ENCODE measurements at regions not wholly inside any gene's neighbourhood (a gene's known extent, or its start where the extent isn't known, plus 50 kb on each side); places are given as distances from the start of the nearest gene placed in this dataset.

DNA sequence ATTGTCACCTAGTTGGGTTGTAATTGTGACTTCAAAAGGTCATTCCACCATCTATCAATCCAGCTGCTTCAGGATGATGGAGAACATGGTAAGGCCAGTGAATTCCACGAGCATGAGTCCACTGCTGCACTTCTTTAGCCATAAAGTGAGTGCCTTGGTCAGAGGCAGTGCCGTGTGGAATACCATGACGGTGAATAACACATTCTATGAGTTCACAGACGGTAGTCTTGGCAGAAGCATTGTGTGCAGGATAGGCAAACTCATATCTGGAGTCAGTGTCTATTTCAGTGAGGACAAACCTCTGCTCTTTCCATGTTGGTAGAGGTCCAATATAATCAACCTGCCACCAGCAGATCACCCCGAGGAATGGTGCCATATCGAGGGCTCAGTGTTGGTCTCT, 650.9 kb downstream of the KCNJ2 start:
- intact Hi-C loops (cut with DNase I): no loop called here
- no peaks in the 10 kb centered on the region for H3K36me3 ChIP-seq

DNA sequence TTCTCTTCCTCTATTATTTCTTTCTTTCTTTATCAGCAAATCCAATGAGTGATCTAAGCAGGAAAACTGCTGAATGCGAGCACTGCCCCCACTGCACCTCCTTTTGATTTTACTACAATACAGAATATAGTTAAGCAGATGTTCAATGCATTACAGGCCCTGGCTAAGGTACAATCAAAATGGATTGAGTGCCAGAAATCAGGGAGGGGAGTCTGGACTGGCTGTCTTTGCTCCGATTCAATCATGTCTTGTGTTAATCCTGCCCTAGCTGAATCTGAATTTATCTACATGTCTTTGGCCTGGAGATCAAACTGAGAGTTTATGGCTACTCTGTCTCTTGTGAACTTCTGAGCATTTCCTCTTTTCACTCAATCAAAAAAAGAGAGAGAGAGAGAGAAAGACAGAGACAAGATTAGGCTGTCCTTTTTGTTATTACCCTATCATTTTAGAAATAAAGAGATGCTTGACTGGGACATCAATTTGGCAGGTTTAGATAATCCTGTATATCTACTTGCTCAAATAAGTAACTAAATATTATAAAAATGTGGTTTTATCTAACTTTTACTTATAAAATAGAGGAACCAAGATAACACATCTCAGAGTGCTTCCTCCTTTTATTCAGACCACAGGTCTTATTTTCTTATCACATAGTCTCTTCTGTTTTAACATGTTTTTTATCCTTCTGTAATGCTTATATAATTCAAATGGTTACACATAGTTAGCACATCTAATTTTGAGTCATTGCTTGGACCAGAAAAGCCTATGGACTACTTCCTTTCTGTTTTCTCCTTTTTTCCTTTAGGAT, 656.2 kb downstream of the KCNJ2 start:
- intact Hi-C loops (cut with DNase I): no loop called here
- TF ChIP-seq, protein P1, sequence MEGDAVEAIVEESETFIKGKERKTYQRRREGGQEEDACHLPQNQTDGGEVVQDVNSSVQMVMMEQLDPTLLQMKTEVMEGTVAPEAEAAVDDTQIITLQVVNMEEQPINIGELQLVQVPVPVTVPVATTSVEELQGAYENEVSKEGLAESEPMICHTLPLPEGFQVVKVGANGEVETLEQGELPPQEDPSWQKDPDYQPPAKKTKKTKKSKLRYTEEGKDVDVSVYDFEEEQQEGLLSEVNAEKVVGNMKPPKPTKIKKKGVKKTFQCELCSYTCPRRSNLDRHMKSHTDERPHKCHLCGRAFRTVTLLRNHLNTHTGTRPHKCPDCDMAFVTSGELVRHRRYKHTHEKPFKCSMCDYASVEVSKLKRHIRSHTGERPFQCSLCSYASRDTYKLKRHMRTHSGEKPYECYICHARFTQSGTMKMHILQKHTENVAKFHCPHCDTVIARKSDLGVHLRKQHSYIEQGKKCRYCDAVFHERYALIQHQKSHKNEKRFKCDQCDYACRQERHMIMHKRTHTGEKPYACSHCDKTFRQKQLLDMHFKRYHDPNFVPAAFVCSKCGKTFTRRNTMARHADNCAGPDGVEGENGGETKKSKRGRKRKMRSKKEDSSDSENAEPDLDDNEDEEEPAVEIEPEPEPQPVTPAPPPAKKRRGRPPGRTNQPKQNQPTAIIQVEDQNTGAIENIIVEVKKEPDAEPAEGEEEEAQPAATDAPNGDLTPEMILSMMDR (IDR thresholded peaks at IDR 0.05): no peak
- TF ChIP-seq POLR2AphosphoS5 (IDR thresholded peaks at IDR 0.05) (no peak), EP300 (IDR thresholded peaks at IDR 0.05) (no peak), POLR2A (IDR thresholded peaks at IDR 0.05; ENCODE audit: low read depth) (no peak)
- Histone ChIP-seq H3K27ac (replicated peaks in 1 of 4) (no peak overlapping the region), H3K36me3 (no peaks in the 10 kb centered on the region), H3K27me3 (no peaks in the 10 kb centered on the region), H3K4me1 (no peaks in the 10 kb centered on the region), H3K4me3 (no peak overlapping the region), H3K9me3 (no peaks in the 10 kb centered on the region)
- 21% methylated on average over 2 of the region's 2 CpGs for WGBS
- DNase-seq (ENCODE audit: extremely low spot score): no peak

More for the DNA sequence above, 650.9 kb downstream of the KCNJ2 start:
- H3K4me1 ChIP-seq: no peaks in the 10 kb centered on the region
- TF ChIP-seq, protein P1 (IDR thresholded peaks at IDR 0.05): no peak
- TF ChIP-seq POLR2AphosphoS5 (IDR thresholded peaks at IDR 0.05): no peak
- no peak for TF ChIP-seq EP300 (IDR thresholded peaks at IDR 0.05)
- no peak for TF ChIP-seq POLR2A (IDR thresholded peaks at IDR 0.05; ENCODE audit: low read depth)
- no peaks in the 10 kb centered on the region for H3K9me3 ChIP-seq
- WGBS: 96% methylated on average over 6 of the region's 6 CpGs
- no peaks in the 10 kb centered on the region for H3K27me3 ChIP-seq
- DNase-seq (ENCODE audit: extremely low spot score): no peak
- no peak overlapping the region for H3K27ac ChIP-seq (replicated peaks in 1 of 4)
- H3K4me3 ChIP-seq: no peak overlapping the region

DNA sequence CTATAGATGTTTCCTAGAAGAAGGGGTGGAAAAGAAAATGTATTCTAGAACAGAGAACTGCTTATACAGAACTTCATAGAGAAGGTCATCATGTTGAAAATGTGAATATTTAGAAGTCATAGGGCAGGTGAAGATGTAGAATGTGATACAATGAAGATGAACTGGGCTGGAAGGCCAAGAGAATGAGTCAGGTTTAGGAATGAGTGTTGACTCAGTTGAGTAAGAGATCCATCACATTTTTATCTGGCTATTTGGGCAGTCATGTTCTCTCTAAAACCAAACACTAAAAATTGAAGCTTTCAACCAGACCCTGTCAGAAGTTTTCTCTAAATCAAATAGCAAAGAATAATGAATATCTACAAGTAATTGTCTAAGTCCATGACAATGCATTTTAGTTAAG, 660.5 kb downstream of the KCNJ2 start:
- Histone ChIP-seq H3K27me3 (no peaks in the 10 kb centered on the region), H3K4me1 (no peaks in the 10 kb centered on the region), H3K36me3 (no peaks in the 10 kb centered on the region), H3K9me3 (no peaks in the 10 kb centered on the region), H3K4me3 (no peak overlapping the region), H3K27ac (replicated peaks in 1 of 4) (no peak overlapping the region)
- intact Hi-C loops (cut with DNase I): no loop called here
- DNase-seq (ENCODE audit: extremely low spot score): no peak
- TF ChIP-seq EP300 (IDR thresholded peaks at IDR 0.05) (no peak), POLR2AphosphoS5 (IDR thresholded peaks at IDR 0.05) (no peak), POLR2A (IDR thresholded peaks at IDR 0.05; ENCODE audit: low read depth) (no peak)
- TF ChIP-seq, protein P1 (IDR thresholded peaks at IDR 0.05): no peak

DNA sequence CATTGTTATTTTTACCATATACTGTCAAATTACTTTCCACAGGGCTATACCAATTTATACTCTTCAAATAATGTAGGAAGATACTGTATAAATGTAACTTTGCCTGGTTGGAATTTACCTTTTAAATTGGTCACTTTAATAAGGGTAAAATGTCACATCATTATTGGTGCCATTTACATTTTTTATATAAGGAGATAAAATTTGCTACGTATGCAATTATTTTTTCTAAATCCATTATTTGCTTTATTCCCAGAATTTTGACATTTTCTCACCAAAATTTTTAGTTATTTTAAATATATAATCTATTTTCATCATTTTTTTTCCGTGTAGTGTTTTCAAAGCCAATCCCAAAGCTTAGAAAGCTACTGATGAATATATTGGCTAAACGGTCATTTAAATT, 664.7 kb downstream of the KCNJ2 start:
- intact Hi-C loops (cut with DNase I): no loop called here
- no peaks in the 10 kb centered on the region for H3K27me3 ChIP-seq
- no peak overlapping the region for H3K27ac ChIP-seq (replicated peaks in 1 of 4)
- no peak for DNase-seq (ENCODE audit: extremely low spot score)
- H3K4me3 ChIP-seq: no peak overlapping the region
- no peaks in the 10 kb centered on the region for H3K36me3 ChIP-seq
- TF ChIP-seq POLR2A (IDR thresholded peaks at IDR 0.05; ENCODE audit: low read depth): no peak
- no peak for TF ChIP-seq EP300 (IDR thresholded peaks at IDR 0.05)
- no peak for TF ChIP-seq POLR2AphosphoS5 (IDR thresholded peaks at IDR 0.05)
- TF ChIP-seq, protein P1 (IDR thresholded peaks at IDR 0.05): no peak
- WGBS: 93% methylated on average over 3 of the region's 3 CpGs
- H3K9me3 ChIP-seq: no peaks in the 10 kb centered on the region
- no peaks in the 10 kb centered on the region for H3K4me1 ChIP-seq

DNA sequence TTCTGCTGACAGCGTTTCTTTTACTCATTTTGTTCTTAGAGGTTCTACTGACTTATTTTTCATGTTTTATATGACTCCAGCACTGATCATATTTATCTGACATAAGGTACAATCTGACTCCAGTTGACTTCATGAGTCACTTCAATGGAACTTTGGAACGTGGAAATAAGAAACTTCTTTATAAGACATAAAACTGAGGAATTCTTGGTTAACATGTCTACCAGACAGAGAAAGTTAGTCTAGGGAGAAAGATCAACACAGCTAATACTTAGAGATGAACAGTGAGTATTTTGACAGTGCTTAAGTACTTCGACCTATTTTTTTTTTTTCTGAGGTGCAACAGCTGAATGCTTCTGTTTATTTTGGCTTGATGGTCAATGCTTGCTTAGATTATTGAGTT, 679.5 kb downstream of the KCNJ2 start:
- Histone ChIP-seq H3K27me3 (no peaks in the 10 kb centered on the region), H3K36me3 (no peaks in the 10 kb centered on the region), H3K9me3 (no peaks in the 10 kb centered on the region), H3K4me1 (no peaks in the 10 kb centered on the region), H3K27ac (replicated peaks in 1 of 4) (no peak overlapping the region), H3K4me3 (no peak overlapping the region)
- DNase-seq (ENCODE audit: extremely low spot score): no peak
- intact Hi-C loops (cut with DNase I): no loop called here
- no peak for TF ChIP-seq POLR2AphosphoS5 (IDR thresholded peaks at IDR 0.05)
- no peak for TF ChIP-seq EP300 (IDR thresholded peaks at IDR 0.05)
- TF ChIP-seq, protein P1 (IDR thresholded peaks at IDR 0.05): no peak
- TF ChIP-seq POLR2A (IDR thresholded peaks at IDR 0.05; ENCODE audit: low read depth): no peak
- WGBS: 63% methylated on average over 3 of the region's 3 CpGs
